GM12878 (cell line): ENCODE measurements at regions not wholly inside any gene's neighbourhood (a gene's known extent, or its start where the extent isn't known, plus 50 kb on each side); places are given as distances from the start of the nearest gene placed in this dataset.

Source experiments
- ATAC-seq: fragments of 200-7000 bp; cut with Tn5 transposase; 3 replicates; pipeline ENCODE4 v1.9.1; 2020; ENCODE audit warnings: mild to moderate bottlenecking, moderate library complexity
- BruUV-seq: library from RNA; stranded (reverse); fragments of 400-500 nt; replicated peaks from 2 replicates; lab custom pipeline; 2021; lab: Mats Ljungman, UMichigan
- CTCF ChIA-PET: fragments of 300-600 bp; sonication (Branson Sonifier 250); formaldehyde crosslinking; extraction: SDS; loops from one replicate; lab custom pipeline; 2021; ENCODE audit warnings: inconsistent platforms; lab: Yijun Ruan, JAX
- POLR2A ChIA-PET: fragments of 350-600 bp; formaldehyde crosslinking; extraction: SDS; loops from one replicate; lab custom pipeline; 2021; ENCODE audit warnings: inconsistent platforms; lab: Charles Lee
- RAD21 ChIA-PET: fragments of 300-600 bp; sonication (Branson Sonifier 250); formaldehyde crosslinking; loops from one replicate; lab custom pipeline; 2023; ENCODE audit warnings: antibody characterized with exemption; ENCODE audit not compliant: unreplicated experiment; lab: Charles Lee
- SMC1A ChIA-PET: fragments of 300-600 bp; sonication (Branson Sonifier 250); formaldehyde crosslinking; loops from one replicate; lab custom pipeline; 2023; ENCODE audit not compliant: unreplicated experiment, uncharacterized antibody; lab: Charles Lee
- DNase-seq: peaks from one replicate; pipeline ENCODE4 v3.0.0-alpha.2; 2011; ENCODE audit warnings: low read depth, low spot score
- FAIRE-seq: peaks from 3 replicates; lab custom pipeline; 2011; peaks lifted over from hg19 to GRCh38; lab: Jason Lieb, UNC
- H2AFZ ChIP-seq: 2 replicates; pipeline ENCODE4 v1.6.0; 2011; ENCODE audit warnings: low read depth, low read length, control low read depth; ENCODE audit not compliant: control insufficient read depth
- H3K27ac ChIP-seq: 2 replicates; pipeline ENCODE4 v1.5.1; 2011; ENCODE audit warnings: control low read depth; ENCODE audit not compliant: control insufficient read depth, insufficient read depth
- H3K27me3 ChIP-seq, 2 experiments: replicated peaks in 1 of 2; 2 replicates each; pipeline versions ENCODE4 v1.6.0 to v1.6.1; 2011; ENCODE audit warnings: low read length in 1 of 2; ENCODE audit not compliant: control insufficient read depth in 2 of 2, insufficient read depth in 2 of 2
- H3K36me3 ChIP-seq, 2 experiments: 2 replicates each; pipeline ENCODE4 v1.5.1; 2011; ENCODE audit warnings: low read length in 1 of 2; ENCODE audit not compliant: control insufficient read depth in 2 of 2, insufficient read depth in 2 of 2
- H3K4me1 ChIP-seq: 2 replicates; pipeline ENCODE4 v1.6.1; 2011; ENCODE audit warnings: mild to moderate bottlenecking, low read length, moderate library complexity, mixed read lengths; ENCODE audit not compliant: control insufficient read depth, insufficient read depth
- H3K4me2 ChIP-seq: 2 replicates; pipeline ENCODE4 v1.6.0; 2011; ENCODE audit warnings: control low read depth; ENCODE audit not compliant: control insufficient read depth, insufficient read depth
- H3K4me3 ChIP-seq: fragments of 200-600 bp; sonication (generic); 2 replicates; pipeline ENCODE4 v1.5.1; 2016
- H3K79me2 ChIP-seq: 2 replicates; pipeline ENCODE4 v1.6.0; 2011; ENCODE audit warnings: low read length; ENCODE audit not compliant: control insufficient read depth, insufficient read depth
- H3K9ac ChIP-seq: 2 replicates; pipeline ENCODE4 v1.8.0; 2011; ENCODE audit warnings: low read length, control low read depth, mixed read lengths; ENCODE audit not compliant: control insufficient read depth, insufficient read depth
- H3K9me3 ChIP-seq: replicated peaks from 3 replicates; pipeline ENCODE4 v1.5.1; 2011; ENCODE audit warnings: mild to moderate bottlenecking, low read length; ENCODE audit not compliant: control insufficient read depth, insufficient read depth
- H4K20me1 ChIP-seq: 2 replicates; pipeline ENCODE4 v1.6.0; 2011; ENCODE audit not compliant: control insufficient read depth, insufficient read depth
- CHD2 ChIP-seq: IDR thresholded peaks from 2 replicates; pipeline ENCODE4 v1.6.1; 2011; ENCODE audit warnings: low read depth, low read length, improper control_type of control experiment, borderline replicate concordance
- ESRRA ChIP-seq: IDR thresholded peaks from 2 replicates; pipeline ENCODE4 v1.6.1; 2012; ENCODE audit warnings: mild to moderate bottlenecking, low read length, improper control_type of control experiment
- MTA3 ChIP-seq: IDR thresholded peaks from 2 replicates; pipeline ENCODE4 v1.6.1; 2012; ENCODE audit warnings: low read length, inconsistent platforms, borderline replicate concordance
- PML ChIP-seq: IDR thresholded peaks from 2 replicates; pipeline ENCODE4 v1.6.1; 2012; ENCODE audit warnings: low read length, inconsistent platforms
- SMARCA5 ChIP-seq: fragments of 450-650 bp; IDR thresholded peaks from 2 replicates; pipeline ENCODE4 v1.6.1; 2017; ENCODE audit warnings: mild to moderate bottlenecking
- SPI1 ChIP-seq: IDR thresholded peaks from 2 replicates; pipeline ENCODE4 v1.6.1; 2011; ENCODE audit warnings: low read depth, mild to moderate bottlenecking, low read length, moderate library complexity, borderline replicate concordance; ENCODE audit not compliant: insufficient read depth
- USF1 ChIP-seq: IDR thresholded peaks from 2 replicates; pipeline ENCODE4 v1.6.1; 2011; ENCODE audit warnings: borderline replicate concordance, low read depth, mild to moderate bottlenecking, moderate library complexity, mixed read lengths, low read length; ENCODE audit not compliant: insufficient read depth; ENCODE audit errors: extremely low read length
- ZNF217 ChIP-seq: fragments of 450-650 bp; IDR thresholded peaks from 2 replicates; pipeline ENCODE4 v1.6.1; 2017; ENCODE audit warnings: antibody characterized with exemption, mild to moderate bottlenecking
- ZNF384 ChIP-seq: IDR thresholded peaks from 2 replicates; pipeline ENCODE4 v1.6.1; 2012; ENCODE audit warnings: low read depth, mild to moderate bottlenecking, low read length, improper control_type of control experiment, borderline replicate concordance
- ZZZ3 ChIP-seq: IDR thresholded peaks from 2 replicates; pipeline ENCODE4 v1.6.1; 2011; ENCODE audit warnings: low read depth; ENCODE audit not compliant: control insufficient read depth, insufficient read length
- WGBS: methylation state at CpG from one replicate; pipeline ENCODE4 v1.1.6; 2016; ENCODE audit warnings: low lambda C conversion rate; ENCODE audit not compliant: insufficient replicate concordance, insufficient coverage; ENCODE audit errors: missing lambda C conversion rate; 5-methylcytosine and 5-hydroxymethylcytosine counted together
- in situ Hi-C: fragments of 300-500 bp; cut with MboI; formaldehyde crosslinking; loops from 9 replicates; pipeline ENCODE4 v1.14.3; 2018; ENCODE audit warnings: mixed read lengths
- intact Hi-C: fragments of 100-400 bp; cut with micrococcal nuclease; formaldehyde crosslinking; loops from one replicate; pipeline ENCODE4 v1.14.2; 2022; ENCODE audit not compliant: unreplicated experiment

DNA sequence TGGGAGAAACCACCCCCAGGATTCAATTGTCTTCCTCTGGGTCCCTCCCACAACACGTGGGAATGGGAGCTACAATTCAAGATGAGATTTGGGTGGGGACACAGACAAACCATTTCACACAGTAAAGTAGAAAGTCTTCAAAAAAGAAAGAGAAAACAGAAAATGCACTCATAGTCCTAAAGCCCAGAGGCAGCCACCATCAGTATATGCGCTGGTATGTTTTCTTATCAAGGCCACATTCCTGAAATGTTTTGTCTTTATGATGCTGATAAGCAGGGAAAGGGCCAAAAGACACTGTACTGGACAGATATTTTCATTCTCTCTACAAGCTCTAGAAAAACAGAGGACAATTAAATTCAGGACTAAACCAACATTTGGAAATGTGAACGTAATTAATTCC, 375.8 kb upstream of the TSHZ3 start:
- no peak for FAIRE-seq
- H3K4me3 ChIP-seq, result no peak overlapping the region
- no peak for DNase-seq
- no peak overlapping the region for H3K27ac ChIP-seq
- ChIA-PET SMC1A (no interaction called here), POLR2A (no interaction called here), CTCF (no interaction called here)
- no peak for ATAC-seq
- H3K36me3 ChIP-seq, result no peaks in the 10 kb centered on the region
- no peaks in the 10 kb centered on the region for H3K4me1 ChIP-seq
- H3K27me3 ChIP-seq, result no peaks in the 10 kb centered on the region
- no peaks in the 10 kb centered on the region for H3K79me2 ChIP-seq
- no peaks in the 10 kb centered on the region; the same call in 2 of the 3 replicates for H3K9me3 ChIP-seq
- intact Hi-C loops, result no loop called here
- in situ Hi-C loops, result no loop called here
- no peaks in the 10 kb centered on the region for H4K20me1 ChIP-seq
- TF ChIP-seq ZNF217, result no peak
- TF ChIP-seq ZNF384, result no peak
- TF ChIP-seq CHD2, result no peak
- TF ChIP-seq PML, result no peak
- no peak for TF ChIP-seq SPI1
- no peak for TF ChIP-seq ESRRA
- no peak for TF ChIP-seq USF1
- TF ChIP-seq MTA3, result no peak
- TF ChIP-seq ZZZ3, result no peak
- no peak for TF ChIP-seq SMARCA5
- TF ChIP-seq, all 136 proteins: peak for 0
- 11% methylated on average over 3 of the region's 3 CpGs for whole genome bisulfite sequencing
- Histone ChIP-seq H2AFZ (no peak overlapping the region), H3K4me2 (no peak overlapping the region), H3K9ac (no peak overlapping the region)
- RAD21 ChIA-PET, result no interaction called here
- no TSS peak for BruUV-seq
